Urinary bladder (tissue), 3 donors: ENCODE measurements at regions not wholly inside any gene's neighbourhood (a gene's known extent, or its start where the extent isn't known, plus 50 kb on each side); places are given as distances from the start of the nearest gene placed in this dataset.

Experiments
- DNase-seq: peaks from one replicate; pipeline ENCODE4 v3.0.0-alpha.2; 2015; ENCODE audit errors: extremely low spot score
- H3K27ac ChIP-seq: one replicate; pipeline ENCODE4 v1.5.1; 2013; ENCODE audit warnings: low read depth, mild to moderate bottlenecking, moderate library complexity
- H3K36me3 ChIP-seq: one replicate; pipeline ENCODE4 v1.6.1; 2013; ENCODE audit warnings: mild to moderate bottlenecking, moderate library complexity; ENCODE audit not compliant: insufficient read depth
- H3K4me1 ChIP-seq: one replicate; pipeline ENCODE4 v1.6.1; 2013; ENCODE audit warnings: mild to moderate bottlenecking, moderate library complexity; ENCODE audit not compliant: insufficient read depth
- H3K4me3 ChIP-seq: one replicate; pipeline ENCODE4 v1.5.1; 2013; ENCODE audit warnings: low read depth, low read length
- WGBS: extraction: QIAGEN DNeasy Blood & Tissue Kit; methylation state at CpG from one replicate; pipeline ENCODE4 v1.1.7; 2013; 5-methylcytosine and 5-hydroxymethylcytosine counted together
- donor health status: healthy with polysubstance abuse.
- donor health status: healthy.

- Histone ChIP-seq H3K4me1 (no peaks in the 10 kb centered on the region), H3K36me3 (no peaks in the 10 kb centered on the region), H3K4me3 (no peak overlapping the region), H3K27ac (no peak overlapping the region)
- 92% methylated on average over 5 of the region's 5 CpGs for WGBS
- no peak for DNase-seq
These were observed 193.6 kb upstream of the SLC24A3 start for GRCh38 chr20:19018881-19019280.

- DNase-seq = no peak
- H3K36me3 ChIP-seq = no peaks in the 10 kb centered on the region
- 94% methylated on average over 5 of the region's 5 CpGs for WGBS
- H3K4me1 ChIP-seq = no peaks in the 10 kb centered on the region
- H3K27ac ChIP-seq = no peak overlapping the region
- no peak overlapping the region for H3K4me3 ChIP-seq
These were observed 192.6 kb upstream of the SLC24A3 start for GRCh38 chr20:19019734-19020364.

GRCh38 chr20:19021406-19022117 is 190.9 kb upstream of the SLC24A3 start:
- DNase-seq = no peak
- Histone ChIP-seq H3K27ac (no peak overlapping the region), H3K4me3 (no peak overlapping the region), H3K4me1 (no peaks in the 10 kb centered on the region), H3K36me3 (no peaks in the 10 kb centered on the region)
- WGBS = 88% methylated on average over 7 of the region's 7 CpGs

- Histone ChIP-seq H3K4me1 (no peaks in the 10 kb centered on the region), H3K36me3 (no peaks in the 10 kb centered on the region), H3K27ac (no peak overlapping the region), H3K4me3 (no peak overlapping the region)
- 94% methylated on average over 8 of the region's 8 CpGs for WGBS
- no peak for DNase-seq
These were observed 190.3 kb upstream of the SLC24A3 start for GRCh38 chr20:19022118-19022575.

DNA sequence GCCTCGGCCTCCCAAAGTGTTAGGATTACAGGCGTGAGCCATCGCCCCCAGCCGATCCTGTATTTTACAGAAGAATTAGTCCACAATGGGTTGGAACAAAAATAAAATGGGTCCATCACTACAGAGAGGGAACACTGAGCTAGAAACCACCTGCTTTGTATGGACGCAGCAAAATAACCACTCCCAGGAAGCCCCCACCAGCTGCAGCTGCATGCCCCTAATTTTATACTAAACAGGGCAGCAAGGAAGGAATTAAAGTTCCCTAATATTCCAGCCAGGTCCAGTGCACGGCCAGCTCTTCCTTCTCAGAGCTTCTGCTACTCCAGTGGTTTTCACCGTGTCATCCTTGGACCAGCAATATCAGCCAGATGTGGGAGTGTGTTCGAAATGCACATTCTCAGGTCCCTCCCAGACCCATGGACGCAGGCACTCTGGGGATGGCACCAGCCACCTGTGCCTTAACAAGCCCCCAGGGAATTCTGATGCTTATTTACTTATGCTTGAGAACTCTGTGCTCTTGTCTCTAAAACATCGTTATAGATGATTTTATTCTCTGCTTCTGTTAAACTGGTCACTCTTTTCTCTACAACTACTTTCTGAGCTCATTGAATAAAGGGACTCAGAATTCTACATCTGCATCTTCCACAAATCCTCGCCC is 189.5 kb upstream of the SLC24A3 start:
- Histone ChIP-seq H3K4me1 (no peaks in the 10 kb centered on the region), H3K27ac (no peak overlapping the region), H3K36me3 (no peaks in the 10 kb centered on the region), H3K4me3 (no peak overlapping the region)
- no peak for DNase-seq
- 93% methylated on average over 11 of the region's 11 CpGs for WGBS

DNA sequence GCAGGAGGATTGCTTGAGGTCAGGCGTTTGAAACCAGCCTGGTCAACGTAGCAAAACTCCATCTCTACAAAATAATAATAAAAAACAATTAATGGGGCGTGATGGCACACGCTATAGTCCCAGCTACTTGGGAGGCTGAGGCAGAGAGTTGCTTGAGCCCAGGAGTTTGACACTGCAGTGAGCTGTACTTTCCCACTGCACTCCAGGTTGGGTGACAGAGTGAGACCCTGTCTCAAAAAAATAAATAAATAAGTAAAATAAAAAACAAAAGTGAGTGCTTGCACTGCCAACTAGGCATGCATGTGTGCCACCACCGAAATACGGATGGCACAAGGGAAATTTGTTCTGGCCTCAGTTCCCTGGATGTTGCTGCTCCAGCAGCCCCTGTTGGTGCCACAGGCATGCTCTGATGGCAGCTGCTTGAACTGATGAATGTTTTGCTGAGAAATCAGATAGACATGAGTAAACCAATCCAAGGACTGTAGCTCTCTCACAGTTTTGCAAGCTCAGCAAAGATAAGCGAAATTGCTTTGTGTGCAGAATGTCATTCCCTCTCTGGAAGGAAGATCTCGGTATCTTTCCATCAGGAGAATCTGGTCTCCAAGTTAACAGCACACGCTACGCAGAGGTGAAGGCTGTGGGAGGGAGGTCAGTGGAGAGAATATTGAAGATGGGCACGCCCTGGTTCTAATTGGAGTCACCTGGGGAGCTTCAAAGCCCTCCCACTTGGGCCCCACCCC is 188.0 kb upstream of the SLC24A3 start:
- Histone ChIP-seq H3K4me3 (no peak overlapping the region), H3K4me1 (no peaks in the 10 kb centered on the region), H3K36me3 (no peaks in the 10 kb centered on the region), H3K27ac (no peak overlapping the region)
- no peak for DNase-seq
- WGBS = 81% methylated on average over 11 of the region's 11 CpGs

- WGBS = 82% methylated on average over 5 of the region's 5 CpGs
- no peaks in the 10 kb centered on the region for H3K4me1 ChIP-seq
- H3K4me3 ChIP-seq = no peak overlapping the region
- no peak overlapping the region for H3K27ac ChIP-seq
- H3K36me3 ChIP-seq = no peaks in the 10 kb centered on the region
- no peak for DNase-seq
These were observed 186.9 kb upstream of the SLC24A3 start for GRCh38 chr20:19025430-19026120.

DNA sequence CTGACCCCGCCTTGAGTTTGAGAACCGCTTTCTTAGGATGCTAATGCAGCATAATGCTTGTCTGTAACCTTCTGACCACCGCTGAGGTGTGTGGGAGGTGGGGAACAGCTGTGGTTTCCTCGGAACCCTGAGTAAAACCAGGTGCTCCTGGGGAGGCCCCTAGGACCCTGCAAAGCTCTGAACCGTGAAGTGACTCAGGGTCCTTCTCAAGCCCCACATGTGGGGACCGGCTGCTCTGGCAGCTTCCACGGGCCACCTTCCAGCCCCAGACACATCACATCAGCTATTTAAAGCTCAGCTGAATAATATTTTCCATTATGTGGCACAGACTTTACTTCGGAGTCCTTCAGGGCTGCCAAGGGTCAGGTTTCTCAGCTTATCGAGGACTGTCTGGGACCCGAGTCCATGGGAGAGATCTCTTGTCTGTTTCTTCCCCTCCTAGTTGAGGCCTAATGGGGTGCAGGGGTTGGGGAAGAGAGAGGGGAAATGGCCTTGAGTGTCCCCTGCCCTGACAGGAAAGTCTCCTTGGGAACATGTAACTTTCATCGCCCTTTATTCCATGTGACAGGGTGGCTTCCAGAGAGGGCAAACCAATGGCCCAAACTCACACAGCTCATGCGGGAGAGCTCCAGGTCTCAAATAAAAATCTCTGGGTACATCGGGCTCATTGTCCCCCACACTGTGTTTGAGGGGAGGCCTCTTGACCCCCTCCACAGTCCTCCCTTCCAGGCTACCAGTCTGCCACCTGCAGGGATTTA is 186.1 kb upstream of the SLC24A3 start:
- peak; percentile 11 for DNase-seq
- no peak overlapping the region for H3K4me3 ChIP-seq
- no peaks in the 10 kb centered on the region for H3K4me1 ChIP-seq
- H3K36me3 ChIP-seq = no peaks in the 10 kb centered on the region
- no peak overlapping the region for H3K27ac ChIP-seq
- 49% methylated on average over 13 of the region's 13 CpGs for WGBS

DNA sequence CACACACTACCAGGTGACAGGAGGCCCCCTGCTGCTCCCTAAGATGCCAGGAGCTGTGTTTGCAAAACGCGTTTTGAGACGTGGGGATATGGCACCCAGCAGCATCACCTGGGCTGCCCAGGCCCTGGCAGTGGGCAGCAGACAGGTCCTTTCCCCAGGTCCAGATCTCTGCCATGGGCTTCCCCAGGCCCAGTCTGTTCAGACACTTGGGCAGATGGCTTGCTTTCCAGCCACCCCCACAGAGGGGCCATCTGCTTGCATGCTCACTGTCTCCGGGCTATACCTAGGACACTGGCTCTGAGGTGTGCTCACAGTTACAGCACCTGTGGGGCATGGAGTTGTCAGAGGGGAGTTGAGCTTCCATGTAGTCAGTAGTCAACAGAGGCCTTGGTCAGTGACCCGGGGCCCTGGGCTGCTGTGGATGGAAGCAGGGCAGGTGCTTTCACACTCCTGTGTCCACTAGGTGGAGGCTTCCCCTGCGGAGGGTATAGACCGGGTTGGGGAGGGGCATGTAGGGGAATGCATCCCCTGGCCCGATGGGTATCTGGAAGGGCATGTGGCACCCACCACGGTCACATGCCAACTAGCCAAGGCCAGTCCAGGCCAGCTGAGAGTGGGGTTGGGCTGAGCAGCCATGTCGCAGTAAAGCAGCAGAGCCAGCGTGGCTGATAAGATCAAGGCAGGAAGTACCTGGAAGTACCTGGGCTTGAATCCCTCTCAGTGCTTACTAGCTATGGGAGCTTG is 185.4 kb upstream of the SLC24A3 start:
- no peaks in the 10 kb centered on the region for H3K4me1 ChIP-seq
- H3K27ac ChIP-seq = no peak overlapping the region
- H3K36me3 ChIP-seq = no peaks in the 10 kb centered on the region
- 84% methylated on average over 11 of the region's 11 CpGs for WGBS
- no peak overlapping the region for H3K4me3 ChIP-seq
- DNase-seq = no peak

GRCh38 chr20:19027971-19028370 is 184.5 kb upstream of the SLC24A3 start:
- Histone ChIP-seq H3K4me3 (no peak overlapping the region), H3K36me3 (no peaks in the 10 kb centered on the region), H3K4me1 (no peaks in the 10 kb centered on the region), H3K27ac (no peak overlapping the region)
- WGBS = 95% methylated on average over 9 of the region's 9 CpGs
- no peak for DNase-seq

- H3K4me1 ChIP-seq = no peaks in the 10 kb centered on the region
- H3K36me3 ChIP-seq = no peaks in the 10 kb centered on the region
- no peak for DNase-seq
- WGBS = 58% methylated on average over 3 of the region's 3 CpGs
- no peak overlapping the region for H3K27ac ChIP-seq
- no peak overlapping the region for H3K4me3 ChIP-seq
These were observed 170.7 kb upstream of the SLC24A3 start for GRCh38 chr20:19041787-19042186.

DNA sequence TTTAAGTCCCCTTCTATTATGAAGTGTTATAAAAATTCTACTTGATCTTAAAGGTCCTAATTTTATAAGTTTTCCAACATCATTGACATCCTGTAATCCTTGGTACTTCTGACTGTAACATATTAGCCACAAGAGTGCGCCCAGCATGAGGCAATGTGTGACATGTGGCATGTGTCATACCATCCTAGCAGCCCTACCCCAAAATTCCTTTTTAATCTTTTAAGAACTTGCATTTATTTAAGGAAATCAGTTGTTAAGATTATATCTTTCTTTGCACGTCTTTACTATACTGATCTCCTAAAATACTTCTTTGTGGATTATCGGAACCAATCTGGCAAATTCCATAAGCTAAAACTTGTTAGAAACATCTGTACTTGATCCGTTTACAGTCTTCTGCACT is 167.1 kb upstream of the SLC24A3 start:
- Histone ChIP-seq H3K27ac (no peak overlapping the region), H3K36me3 (no peaks in the 10 kb centered on the region), H3K4me3 (no peak overlapping the region), H3K4me1 (no peaks in the 10 kb centered on the region)
- WGBS = 72% methylated on average over 4 of the region's 4 CpGs
- no peak for DNase-seq
